DND-41 (cell line): ENCODE measurements at regions not wholly inside any gene's neighbourhood (a gene's known extent, or its start where the extent isn't known, plus 50 kb on each side); places are given as distances from the start of the nearest gene placed in this dataset.

Experiments
- EZH2 ChIP-seq: IDR thresholded peaks from 3 replicates; pipeline ENCODE4 v1.6.1; 2012; ENCODE audit warnings: borderline replicate concordance, low read depth, mild to moderate bottlenecking, moderate library complexity, low read length, inconsistent platforms; ENCODE audit not compliant: severe bottlenecking
- TF ChIP-seq, protein P1 (sequence below): IDR thresholded peaks from 2 replicates; pipeline ENCODE4 v1.5.1; 2012; ENCODE audit warnings: borderline replicate concordance, low read length, moderate library complexity, mild to moderate bottlenecking; ENCODE audit not compliant: poor library complexity, severe bottlenecking; ENCODE audit errors: extremely low read depth

DNA sequence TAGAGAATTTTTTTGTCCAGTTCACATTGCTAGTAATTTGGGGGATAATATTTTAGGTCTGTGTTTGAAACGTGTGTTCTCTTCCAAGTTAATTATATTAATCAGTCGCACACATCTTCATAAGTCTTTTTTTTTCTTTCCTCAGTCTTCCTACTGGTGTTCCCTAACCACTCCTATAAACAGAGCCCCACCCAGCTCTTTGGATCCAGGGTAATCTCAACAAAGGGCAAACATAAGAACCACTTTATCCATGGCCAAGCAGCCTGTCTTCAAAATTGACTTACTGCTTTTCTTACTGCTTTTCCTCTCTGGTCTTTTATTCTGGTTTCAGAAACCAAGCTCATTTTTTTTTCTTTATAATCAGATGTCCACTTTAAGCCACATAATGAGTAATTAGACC, 266.8 kb upstream of the NECTIN3 start:
- TF ChIP-seq, protein P1, sequence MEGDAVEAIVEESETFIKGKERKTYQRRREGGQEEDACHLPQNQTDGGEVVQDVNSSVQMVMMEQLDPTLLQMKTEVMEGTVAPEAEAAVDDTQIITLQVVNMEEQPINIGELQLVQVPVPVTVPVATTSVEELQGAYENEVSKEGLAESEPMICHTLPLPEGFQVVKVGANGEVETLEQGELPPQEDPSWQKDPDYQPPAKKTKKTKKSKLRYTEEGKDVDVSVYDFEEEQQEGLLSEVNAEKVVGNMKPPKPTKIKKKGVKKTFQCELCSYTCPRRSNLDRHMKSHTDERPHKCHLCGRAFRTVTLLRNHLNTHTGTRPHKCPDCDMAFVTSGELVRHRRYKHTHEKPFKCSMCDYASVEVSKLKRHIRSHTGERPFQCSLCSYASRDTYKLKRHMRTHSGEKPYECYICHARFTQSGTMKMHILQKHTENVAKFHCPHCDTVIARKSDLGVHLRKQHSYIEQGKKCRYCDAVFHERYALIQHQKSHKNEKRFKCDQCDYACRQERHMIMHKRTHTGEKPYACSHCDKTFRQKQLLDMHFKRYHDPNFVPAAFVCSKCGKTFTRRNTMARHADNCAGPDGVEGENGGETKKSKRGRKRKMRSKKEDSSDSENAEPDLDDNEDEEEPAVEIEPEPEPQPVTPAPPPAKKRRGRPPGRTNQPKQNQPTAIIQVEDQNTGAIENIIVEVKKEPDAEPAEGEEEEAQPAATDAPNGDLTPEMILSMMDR, result no peak
- TF ChIP-seq EZH2, result no peak
